ENCODE measurements at regions not wholly inside any gene's neighbourhood (a gene's known extent, or its start where the extent isn't known, plus 50 kb on each side); places are given as distances from the start of the nearest gene placed in this dataset.
"Not testable (repeated sequence)": the region's sequence is repeated elsewhere in the genome, so short reads cannot be mapped to it uniquely, and the experiment has no call there.

DNA sequence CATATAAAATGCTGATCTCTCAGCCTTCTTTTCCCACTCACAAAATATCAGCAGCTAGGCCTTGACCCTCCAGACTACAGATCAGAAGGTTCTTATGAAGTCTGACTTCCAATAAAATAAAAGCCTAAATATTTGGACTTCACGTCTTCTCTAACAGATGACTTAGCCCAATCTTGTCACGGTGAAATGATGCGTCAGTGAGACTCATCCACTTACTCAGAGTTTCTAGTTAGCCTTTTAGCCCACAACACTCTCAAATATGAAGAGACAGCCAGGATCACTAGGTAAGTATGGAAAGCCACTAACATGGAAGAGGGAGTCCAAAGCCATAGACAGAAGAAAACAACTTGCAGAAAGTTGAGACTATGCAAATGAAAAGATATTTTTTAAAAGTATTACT is 601.2 kb downstream of the PYDC2 start:
- intact Hi-C loops (cut with DNase I) = no loop called here
- Histone ChIP-seq H3K27ac (no peak overlapping the region), H3K27me3 (no peaks in the 10 kb centered on the region), H3K4me1 (no peaks in the 10 kb centered on the region), H3K9me3 (no peaks in the 10 kb centered on the region), H3K4me3 (no peak overlapping the region), H3K36me3 (no peaks in the 10 kb centered on the region)
- DNase-seq (ENCODE audit: extremely low spot score in 2 of 2) = no peak
- TF ChIP-seq POLR2AphosphoS5 (IDR thresholded peaks at IDR 0.05; ENCODE audit: insufficient read depth in 1 of 2, low read depth in 1 of 2) = no peak

- intact Hi-C loops (cut with DNase I) = no loop called here
- Histone ChIP-seq H3K9me3 (no peaks in the 10 kb centered on the region), H3K4me3 (no peak overlapping the region), H3K36me3 (no peaks in the 10 kb centered on the region), H3K4me1 (no peaks in the 10 kb centered on the region), H3K27me3 (no peaks in the 10 kb centered on the region), H3K27ac (no peak overlapping the region)
- TF ChIP-seq POLR2A (IDR thresholded peaks at IDR 0.05) = no peak
- no peak for TF ChIP-seq POLR2AphosphoS5 (IDR thresholded peaks at IDR 0.05; ENCODE audit: insufficient read depth in 1 of 2, low read depth in 1 of 2)
- no peak for TF ChIP-seq CTCF (IDR thresholded peaks at IDR 0.05)
- no peak for DNase-seq (ENCODE audit: extremely low spot score in 2 of 2)
Measured at GRCh38 chr3:192063570-192063969, 602.6 kb downstream of the PYDC2 start.

DNA sequence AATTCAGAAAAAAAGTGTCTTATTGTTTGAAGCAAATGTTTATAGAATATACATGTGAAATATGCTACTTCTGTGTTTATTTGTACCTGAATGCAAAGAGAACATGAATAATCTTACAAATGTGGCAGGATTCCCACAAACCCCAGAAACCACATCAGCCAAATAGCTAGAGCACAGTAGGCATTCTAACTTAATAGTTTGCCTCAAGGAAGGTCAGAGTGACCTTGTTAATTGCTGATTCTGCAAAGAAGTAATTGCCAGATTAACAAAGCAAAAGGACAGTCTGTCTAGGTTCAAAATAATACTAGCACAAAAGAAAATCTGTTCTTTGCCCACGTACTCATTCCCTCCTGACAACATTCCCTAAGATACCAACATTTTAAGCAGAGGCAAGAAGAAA is 604.0 kb downstream of the PYDC2 start:
- Histone ChIP-seq H3K4me3 (no peak overlapping the region), H3K27ac (no peak overlapping the region), H3K27me3 (no peaks in the 10 kb centered on the region), H3K9me3 (no peaks in the 10 kb centered on the region), H3K36me3 (no peaks in the 10 kb centered on the region), H3K4me1 (no peaks in the 10 kb centered on the region)
- no peak for DNase-seq (ENCODE audit: extremely low spot score in 2 of 2)
- TF ChIP-seq POLR2AphosphoS5 (IDR thresholded peaks at IDR 0.05; ENCODE audit: insufficient read depth in 1 of 2, low read depth in 1 of 2) (no peak), CTCF (IDR thresholded peaks at IDR 0.05) (no peak), POLR2A (IDR thresholded peaks at IDR 0.05) (no peak)
- intact Hi-C loops (cut with DNase I) = no loop called here

GRCh38 chr3:192066253-192066652 is 605.3 kb downstream of the PYDC2 start:
- intact Hi-C loops (cut with DNase I) = not testable (repeated sequence)

DNA sequence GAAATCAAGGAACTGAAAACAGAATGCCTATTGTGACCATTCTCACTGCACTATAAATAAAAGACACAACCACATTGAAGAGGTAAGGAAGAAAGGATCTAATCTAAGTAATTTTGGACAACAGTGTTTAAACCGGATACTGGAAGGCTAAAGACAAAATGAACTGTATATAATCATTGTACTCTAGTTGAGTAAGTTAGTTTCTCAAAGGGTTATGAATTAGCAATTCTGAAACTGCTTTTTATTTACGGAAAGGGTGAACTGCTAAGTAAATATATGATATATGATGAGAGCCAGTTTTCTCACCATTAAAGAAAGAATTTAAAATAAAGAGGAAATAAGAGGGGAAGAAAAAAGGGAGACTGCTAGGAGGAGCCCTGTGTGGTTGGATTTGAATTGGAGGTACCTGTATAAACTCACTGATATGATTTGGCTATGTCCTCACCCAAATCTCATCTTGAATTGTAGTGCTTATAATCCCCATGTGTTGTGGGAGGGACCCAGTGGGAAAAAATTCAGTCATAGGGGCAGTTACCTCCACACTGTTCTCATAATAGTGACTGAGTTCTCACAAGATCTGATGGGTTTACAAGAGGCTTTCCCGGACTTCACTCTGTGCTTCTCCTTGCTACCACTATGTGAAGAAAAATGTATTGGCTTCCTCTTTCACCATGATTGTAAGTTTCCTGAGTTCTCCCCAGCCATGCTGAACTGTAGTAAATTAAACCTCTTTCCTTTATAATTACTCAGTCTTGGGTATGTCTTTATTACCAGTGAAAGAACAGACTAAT is 607.7 kb downstream of the PYDC2 start:
- DNase-seq (ENCODE audit: extremely low spot score in 2 of 2) = no peak
- intact Hi-C loops (cut with DNase I) = no loop called here
- no peaks in the 10 kb centered on the region for H3K36me3 ChIP-seq
- H3K4me3 ChIP-seq = no peak overlapping the region
- H3K27me3 ChIP-seq = no peaks in the 10 kb centered on the region
- TF ChIP-seq POLR2A (IDR thresholded peaks at IDR 0.05) = no peak
- TF ChIP-seq CTCF (IDR thresholded peaks at IDR 0.05) = no peak
- no peak for TF ChIP-seq POLR2AphosphoS5 (IDR thresholded peaks at IDR 0.05; ENCODE audit: insufficient read depth in 1 of 2, low read depth in 1 of 2)
- no peak overlapping the region for H3K27ac ChIP-seq
- no peaks in the 10 kb centered on the region for H3K9me3 ChIP-seq
- H3K4me1 ChIP-seq = no peaks in the 10 kb centered on the region

More at GRCh38 chr3:192066253-192066652, 605.3 kb downstream of the PYDC2 start:
- H3K27ac ChIP-seq; DNase-seq (ENCODE audit: extremely low spot score in 2 of 2); H3K4me1 ChIP-seq; H3K9me3 ChIP-seq; H3K27me3 ChIP-seq; H3K4me3 ChIP-seq; H3K36me3 ChIP-seq: not testable (repeated sequence)

DNA sequence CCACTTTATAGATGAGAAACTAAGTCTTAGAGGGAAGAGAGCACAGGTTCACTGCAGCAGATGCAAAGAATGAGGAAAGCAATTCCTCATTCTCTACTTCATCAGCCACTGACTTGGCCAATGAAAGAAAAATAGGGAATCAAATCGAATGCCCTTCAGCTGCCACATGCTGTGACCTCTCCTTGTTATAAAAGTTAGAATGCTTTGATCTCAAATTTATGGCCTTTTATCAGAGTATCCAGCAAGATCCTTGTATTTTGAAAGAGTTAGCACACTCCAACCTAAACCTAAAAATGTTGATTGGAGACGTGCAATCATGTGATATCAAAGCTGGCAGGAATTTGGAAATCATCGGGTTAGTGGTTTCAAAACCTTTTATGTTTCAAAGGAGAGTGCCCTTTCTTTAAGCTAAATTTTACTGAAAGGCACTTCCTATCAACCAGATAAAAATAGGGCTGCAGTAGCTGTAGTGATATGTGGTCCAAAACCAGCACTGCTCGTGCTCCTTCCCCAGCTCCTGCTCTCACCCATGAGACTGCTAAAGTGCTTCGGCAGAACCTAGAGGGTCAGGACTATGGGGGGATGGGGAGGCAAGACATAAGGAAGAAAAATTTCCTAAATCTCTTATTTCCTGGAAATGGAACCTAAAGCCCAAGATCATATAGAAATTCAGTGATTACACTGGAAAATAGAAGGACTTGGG is 617.0 kb downstream of the PYDC2 start:
- H3K4me3 ChIP-seq = no peak overlapping the region
- H3K27ac ChIP-seq = no peak overlapping the region
- DNase-seq (ENCODE audit: extremely low spot score in 2 of 2) = no peak
- no peaks in the 10 kb centered on the region for H3K27me3 ChIP-seq
- no peaks in the 10 kb centered on the region for H3K4me1 ChIP-seq
- no peaks in the 10 kb centered on the region for H3K9me3 ChIP-seq
- no peak for TF ChIP-seq POLR2A (IDR thresholded peaks at IDR 0.05)
- TF ChIP-seq CTCF (IDR thresholded peaks at IDR 0.05) = no peak
- no peak for TF ChIP-seq POLR2AphosphoS5 (IDR thresholded peaks at IDR 0.05; ENCODE audit: insufficient read depth in 1 of 2, low read depth in 1 of 2)
- H3K36me3 ChIP-seq = no peaks in the 10 kb centered on the region
- intact Hi-C loops (cut with DNase I) = no loop called here

Data from vagina (tissue), 2 donors.